ENCODE measurements at regions not wholly inside any gene's neighbourhood (a gene's known extent, or its start where the extent isn't known, plus 50 kb on each side); places are given as distances from the start of the nearest gene placed in this dataset.

GRCh38 chr11:23859087-23859486 lies 637.8 kb upstream of the LUZP2 start:
- TF ChIP-seq POLR2A (IDR thresholded peaks at IDR 0.05): no peak
- TF ChIP-seq CTCF (IDR thresholded peaks at IDR 0.05): no peak

All from esophagus squamous epithelium (tissue), 4 donors.